Esophagus (tissue), 2 donors: ENCODE measurements at regions not wholly inside any gene's neighbourhood (a gene's known extent, or its start where the extent isn't known, plus 50 kb on each side); places are given as distances from the start of the nearest gene placed in this dataset.
A peak's percentile ranks its signal among the peaks of the same experiment; 100 is the strongest.

Experiments used
- H3K27ac ChIP-seq, 2 donors: one replicate each; pipeline ENCODE4 v1.5.1; 2013; ENCODE audit warnings: low read depth in 2 of 2, mild to moderate bottlenecking in 2 of 2, inconsistent platforms in 1 of 2, low read length in 1 of 2, moderate library complexity in 1 of 2
- H3K27me3 ChIP-seq, 2 donors: one replicate each; pipeline ENCODE4 v1.6.1; 2013; ENCODE audit warnings: low read length in 2 of 2, control low read depth in 1 of 2, mild to moderate bottlenecking in 1 of 2; ENCODE audit not compliant: insufficient read depth in 2 of 2, control insufficient read depth in 1 of 2
- H3K36me3 ChIP-seq, 2 donors: one replicate each; pipeline ENCODE4 v1.6.1; 2013; ENCODE audit warnings: low read length in 1 of 2; ENCODE audit not compliant: control insufficient read depth in 2 of 2, insufficient read depth in 2 of 2
- H3K4me1 ChIP-seq, 2 donors: one replicate each; pipeline ENCODE4 v1.6.1; 2013; ENCODE audit warnings: low read length in 1 of 2; ENCODE audit not compliant: control insufficient read depth in 2 of 2, insufficient read depth in 2 of 2
- H3K4me3 ChIP-seq, 2 donors: one replicate each; pipeline ENCODE4 v1.5.1; 2013; ENCODE audit warnings: low read length in 2 of 2, mild to moderate bottlenecking in 2 of 2, low read depth in 1 of 2, moderate library complexity in 1 of 2
- H3K9me3 ChIP-seq, 2 donors: one replicate each; pipeline ENCODE4 v1.6.1; 2013; ENCODE audit warnings: mild to moderate bottlenecking in 2 of 2, low read depth in 1 of 2, low read length in 1 of 2, moderate library complexity in 1 of 2; ENCODE audit not compliant: control insufficient read depth in 2 of 2, insufficient read depth in 1 of 2
- WGBS, 2 donors: extraction: QIAGEN DNeasy Blood & Tissue Kit; methylation state at CpG; one replicate each; pipeline ENCODE4 v1.1.7; 2013; 5-methylcytosine and 5-hydroxymethylcytosine counted together
- donor health status: healthy with polysubstance abuse.
- donor health status: Bipolar disorder and iron deficiency.

DNA sequence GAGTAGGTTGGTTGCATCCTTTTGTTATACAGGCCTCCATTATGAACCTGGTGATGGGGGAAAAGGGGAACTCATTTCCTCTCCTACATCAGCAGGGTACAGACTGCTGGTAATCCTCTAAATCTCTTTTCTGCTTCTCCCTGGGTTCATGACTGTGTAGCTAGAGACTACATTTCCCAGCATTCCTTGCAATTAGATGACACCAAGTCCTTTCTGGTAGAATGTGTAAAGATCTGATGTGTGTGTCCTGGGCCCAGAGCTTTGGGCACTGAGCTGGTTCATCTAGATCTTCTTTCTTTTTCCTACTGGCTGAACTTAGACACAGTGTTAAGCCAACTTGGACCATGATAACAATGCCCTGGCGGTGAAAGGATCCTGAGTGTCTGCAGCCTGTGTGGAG lies 104.7 kb upstream of the IFNGR1 start:
- H3K4me3 ChIP-seq = no peak overlapping the region
- H3K9me3 ChIP-seq = no peaks in the 10 kb centered on the region
- no peaks in the 10 kb centered on the region for H3K27me3 ChIP-seq
- WGBS, 2 donors = 85 to 100% methylated on average over 1 of the region's 1 CpG
- no peaks in the 10 kb centered on the region for H3K36me3 ChIP-seq
- no peaks in the 10 kb centered on the region for H3K4me1 ChIP-seq
- no peak overlapping the region for H3K27ac ChIP-seq

DNA sequence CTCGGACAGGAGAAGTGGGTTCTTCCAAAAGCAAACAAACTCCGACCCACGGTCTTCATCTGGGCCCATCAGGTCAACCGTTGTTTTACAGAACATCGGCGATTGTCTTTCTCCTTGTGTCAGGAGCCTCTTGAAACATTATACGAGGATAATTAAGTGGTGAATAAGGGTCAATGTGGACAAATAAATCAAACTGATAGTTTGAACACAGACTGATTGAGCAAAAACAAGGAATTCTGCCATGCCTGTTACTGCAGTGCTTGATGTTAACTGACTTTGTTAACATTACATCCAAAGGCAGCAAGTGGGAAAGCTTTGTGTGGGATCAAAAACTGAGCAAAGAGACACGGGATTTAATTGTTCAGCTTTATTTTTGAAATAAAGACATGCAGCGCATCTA lies 101.1 kb upstream of the IFNGR1 start:
- Histone ChIP-seq H3K27ac (no peak overlapping the region), H3K4me3 (no peak overlapping the region), H3K4me1 (no peaks in the 10 kb centered on the region), H3K36me3 (no peaks in the 10 kb centered on the region), H3K27me3 (no peaks in the 10 kb centered on the region), H3K9me3 (no peaks in the 10 kb centered on the region)
- 72 to 78% methylated on average over 9 of the region's 9 CpGs for WGBS, 2 donors

DNA sequence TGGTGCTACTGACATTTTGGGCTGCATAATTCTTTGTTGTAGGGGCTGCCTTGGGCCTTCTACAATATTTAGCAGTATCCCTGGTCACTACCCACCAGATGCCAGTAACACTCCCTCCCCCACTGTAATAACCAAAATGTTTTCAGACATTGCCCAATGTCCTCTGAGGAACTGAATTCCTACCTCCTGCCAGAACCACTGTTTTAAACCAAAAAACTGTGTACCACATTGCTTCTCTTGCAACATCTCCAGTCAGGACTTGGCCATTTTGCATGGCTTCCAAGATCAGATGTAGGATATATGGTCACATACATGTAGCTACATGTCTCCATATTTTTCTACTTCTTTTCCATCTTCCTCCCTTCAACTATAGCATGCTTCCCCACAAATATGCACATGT lies 97.4 kb upstream of the IFNGR1 start:
- Histone ChIP-seq H3K27ac (no peak overlapping the region), H3K9me3 (no peaks in the 10 kb centered on the region), H3K4me1 (no peaks in the 10 kb centered on the region), H3K36me3 (no peaks in the 10 kb centered on the region), H3K27me3 (no peaks in the 10 kb centered on the region), H3K4me3 (no peak overlapping the region)

DNA sequence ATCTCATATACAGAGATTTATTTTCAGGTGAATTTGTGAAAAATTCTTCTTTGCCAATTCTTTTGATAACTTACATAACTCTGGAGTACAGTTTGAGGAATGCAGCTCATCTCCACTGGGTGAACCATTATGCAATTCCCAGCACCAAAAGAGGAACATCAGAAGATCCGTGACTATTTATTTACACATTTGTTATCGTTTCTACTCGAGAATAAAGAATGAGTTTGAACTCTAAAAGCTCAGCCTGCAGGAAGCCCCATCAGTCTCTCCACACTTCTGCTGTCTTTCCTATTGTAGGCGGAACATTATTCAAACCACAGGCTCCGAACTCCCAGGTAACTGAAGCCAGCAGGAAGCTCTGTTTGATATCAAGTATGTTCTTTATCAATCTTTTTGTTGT lies 95.9 kb upstream of the IFNGR1 start:
- Histone ChIP-seq H3K27me3 (no peaks in the 10 kb centered on the region), H3K4me3 (no peak overlapping the region), H3K36me3 (no peaks in the 10 kb centered on the region), H3K4me1 (no peaks in the 10 kb centered on the region), H3K27ac (no peak overlapping the region), H3K9me3 (no peaks in the 10 kb centered on the region)
- 50 to 53% methylated on average over 5 of the region's 5 CpGs for WGBS, 2 donors

DNA sequence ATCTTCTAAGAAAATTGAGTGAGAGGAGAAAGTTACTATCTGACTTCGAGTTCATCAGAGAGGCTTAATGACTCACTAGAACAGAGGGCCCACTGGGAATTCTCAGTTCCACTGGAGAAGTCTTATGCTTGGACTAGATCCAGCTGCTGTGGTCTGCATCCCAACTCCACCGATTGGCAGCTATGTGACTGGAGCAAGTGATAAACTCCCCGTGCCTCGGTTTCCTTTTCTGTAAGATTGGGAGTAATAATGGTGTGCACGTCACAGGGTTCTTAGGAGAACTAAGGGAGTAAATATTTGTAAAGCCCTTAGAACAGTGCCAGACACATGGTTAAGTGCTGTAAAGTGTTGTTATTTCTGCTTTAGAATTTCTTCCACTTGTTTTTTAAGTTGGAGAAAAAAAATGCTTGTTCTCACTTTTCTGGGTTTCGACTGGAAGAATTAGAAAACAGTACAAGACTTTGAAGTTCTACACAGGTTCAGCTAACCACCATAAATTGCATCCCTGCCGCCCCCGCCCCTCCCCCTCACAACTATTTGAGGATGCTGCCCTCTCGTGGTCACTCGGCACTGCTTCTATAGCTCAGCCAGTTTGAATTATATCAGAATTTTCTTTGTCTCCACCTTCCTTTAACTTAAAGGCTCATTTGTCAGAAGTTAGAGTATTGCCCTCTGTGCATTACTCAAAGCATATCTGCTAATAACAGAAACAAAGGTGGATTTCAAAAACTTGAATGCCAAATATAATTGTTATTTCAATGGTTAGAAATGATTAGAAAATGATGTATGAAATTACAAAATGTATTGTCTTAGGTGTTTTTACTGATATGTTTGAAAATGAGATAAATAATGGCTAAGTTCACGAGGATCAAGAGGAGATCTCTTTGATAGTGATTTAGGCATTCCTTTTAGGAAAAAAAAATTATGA lies 95.0 kb upstream of the IFNGR1 start:
- H3K9me3 ChIP-seq = no peaks in the 10 kb centered on the region
- H3K27me3 ChIP-seq = no peaks in the 10 kb centered on the region
- peak overlapping the region in 1 of 2 donors; percentile 11 for H3K4me3 ChIP-seq
- no peak overlapping the region for H3K27ac ChIP-seq
- H3K36me3 ChIP-seq = no peaks in the 10 kb centered on the region
- WGBS, 2 donors = 17 to 21% methylated on average over 11 of the region's 11 CpGs
- peaks cover 0 to 4% of the 10 kb centered on the region in 2 donors for H3K4me1 ChIP-seq

DNA sequence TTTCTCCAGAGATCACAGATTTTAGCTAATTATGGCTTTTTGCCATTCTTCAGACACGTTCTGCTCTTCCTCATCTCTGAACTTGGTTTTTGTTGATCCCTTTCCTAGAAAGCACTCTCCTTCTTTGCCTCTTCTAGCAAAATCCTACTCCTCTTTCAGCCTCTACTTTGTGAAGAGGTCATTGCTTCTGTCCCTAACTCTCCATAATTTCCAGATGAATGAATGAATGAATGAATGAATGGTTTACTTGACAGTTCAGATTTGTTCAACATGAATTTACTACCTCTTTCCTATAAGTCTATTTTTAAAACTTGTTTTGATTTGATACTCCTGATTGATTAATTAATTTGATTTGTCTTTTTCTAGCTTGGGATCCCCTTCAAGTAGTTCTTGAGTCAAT lies 94.0 kb upstream of the IFNGR1 start:
- Histone ChIP-seq H3K4me1 (peaks cover 0 to 4% of the 10 kb centered on the region in 2 donors), H3K4me3 (no peak overlapping the region), H3K36me3 (no peaks in the 10 kb centered on the region), H3K27ac (no peak overlapping the region), H3K9me3 (no peaks in the 10 kb centered on the region), H3K27me3 (no peaks in the 10 kb centered on the region)
- WGBS, 2 donors = 73 to 78% methylated on average over 1 of the region's 1 CpG

DNA sequence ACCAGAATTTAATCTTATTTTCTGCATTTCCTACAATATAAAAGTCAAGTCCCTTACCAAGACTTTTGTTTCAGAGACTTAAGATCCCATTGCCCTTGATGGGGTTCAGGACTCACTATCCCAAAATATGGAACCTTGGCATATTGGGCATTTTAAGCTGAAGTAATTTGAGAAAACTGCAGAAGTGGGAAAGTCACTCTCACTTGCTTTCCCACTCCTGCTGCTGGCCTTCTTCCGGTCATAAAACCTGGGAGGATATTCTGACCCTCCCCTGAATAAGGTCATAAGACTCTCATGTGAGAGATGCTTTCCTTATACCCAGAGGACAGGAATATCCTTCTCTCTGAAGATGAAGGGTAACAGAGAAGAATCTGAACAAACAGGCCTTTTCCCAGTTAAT lies 92.8 kb upstream of the IFNGR1 start:
- Histone ChIP-seq H3K36me3 (no peaks in the 10 kb centered on the region), H3K27me3 (no peaks in the 10 kb centered on the region), H3K27ac (no peak overlapping the region), H3K4me1 (peaks cover 0 to 4% of the 10 kb centered on the region in 2 donors), H3K9me3 (no peaks in the 10 kb centered on the region), H3K4me3 (no peak overlapping the region)
- WGBS, 2 donors = 90 to 92% methylated on average over 1 of the region's 1 CpG

DNA sequence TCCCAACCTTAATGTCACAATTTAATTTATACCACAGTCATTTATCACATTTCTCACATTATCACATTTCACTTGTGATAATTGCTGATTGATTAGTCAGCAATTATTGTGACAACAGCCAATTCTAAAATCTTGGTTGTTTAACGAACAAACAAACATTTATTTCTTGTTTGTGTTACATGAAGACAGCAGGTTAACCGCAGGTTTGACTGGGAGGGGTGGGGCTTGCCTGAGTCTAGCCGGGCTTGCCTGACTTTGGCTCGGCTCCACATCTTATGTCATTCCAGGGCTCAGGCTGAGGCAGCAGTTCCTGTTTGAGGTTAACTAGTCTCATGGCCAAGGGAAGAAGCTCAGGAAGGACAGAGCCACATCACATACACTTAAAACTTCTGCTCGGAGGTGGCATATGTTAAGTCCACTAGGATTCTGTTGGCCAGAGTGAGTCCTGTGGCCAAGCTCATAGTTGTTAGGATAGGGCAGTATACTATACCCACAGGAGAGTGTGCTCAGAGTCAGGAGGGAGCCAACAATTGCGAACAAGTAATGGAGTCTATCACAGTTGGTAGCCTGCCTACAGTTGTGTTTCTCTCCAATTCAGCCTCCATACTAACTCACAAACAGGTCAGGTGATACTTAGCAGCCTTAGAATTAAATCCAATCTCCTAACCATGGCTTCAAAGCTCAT lies 90.0 kb upstream of the IFNGR1 start:
- H3K27me3 ChIP-seq = no peaks in the 10 kb centered on the region
- H3K4me3 ChIP-seq = no peak overlapping the region
- no peaks in the 10 kb centered on the region for H3K36me3 ChIP-seq
- WGBS, 2 donors = 25 to 27% methylated on average over 6 of the region's 6 CpGs
- peaks cover 0 to 4% of the 10 kb centered on the region in 2 donors for H3K4me1 ChIP-seq
- no peaks in the 10 kb centered on the region for H3K9me3 ChIP-seq
- peak overlapping the region in 1 of 2 donors; percentile 49 for H3K27ac ChIP-seq

DNA sequence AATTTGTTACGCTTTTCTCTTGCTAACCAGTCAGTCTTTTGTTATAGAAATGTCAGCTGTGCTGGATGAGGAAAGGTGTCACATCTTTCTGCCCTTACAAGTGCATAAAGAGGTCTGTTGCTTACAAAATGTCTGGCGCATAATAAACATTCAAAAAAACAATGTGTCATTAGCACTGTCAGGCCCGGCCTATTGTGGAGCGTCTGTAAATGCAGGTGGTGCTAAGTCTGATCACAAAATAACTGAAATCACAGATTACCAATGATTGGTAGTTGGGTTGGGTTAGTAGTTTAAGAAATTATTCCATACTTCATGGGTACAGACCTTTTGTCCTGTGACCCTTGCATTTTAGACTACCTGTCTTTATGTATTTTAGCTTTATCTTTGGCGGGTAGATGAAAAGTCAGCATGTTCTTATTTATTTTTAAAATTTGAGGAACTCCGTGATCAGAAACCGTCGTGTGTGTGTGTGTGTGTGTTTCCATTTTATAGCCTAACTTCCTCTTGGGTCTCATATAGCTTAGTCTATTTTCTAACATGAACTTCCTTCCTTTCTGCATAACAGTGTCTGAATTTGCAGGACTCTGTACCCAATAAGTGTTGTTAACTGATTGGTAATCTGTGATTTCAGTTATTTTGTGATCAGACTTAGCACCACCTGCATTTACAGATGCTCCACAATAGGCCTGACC lies 88.1 kb upstream of the IFNGR1 start:
- WGBS, 2 donors = 73 to 85% methylated on average over 8 of the region's 8 CpGs
- Histone ChIP-seq H3K9me3 (no peaks in the 10 kb centered on the region), H3K4me3 (no peak overlapping the region), H3K36me3 (no peaks in the 10 kb centered on the region), H3K27ac (no peak overlapping the region), H3K4me1 (peaks cover 0 to 4% of the 10 kb centered on the region in 2 donors), H3K27me3 (no peaks in the 10 kb centered on the region)
